CD4-positive, alpha-beta memory T cell (primary cell): ENCODE measurements at regions not wholly inside any gene's neighbourhood (a gene's known extent, or its start where the extent isn't known, plus 50 kb on each side); places are given as distances from the start of the nearest gene placed in this dataset.

Source experiments
- CTCF ChIA-PET: fragments of 350-600 bp; sonication (Branson Sonifier 250); formaldehyde crosslinking; loops from one replicate; lab custom pipeline; 2021; ENCODE audit warnings: inconsistent platforms; ENCODE audit not compliant: partially characterized antibody; lab: Charles Lee
- POLR2A ChIA-PET: fragments of 350-600 bp; sonication (Branson Sonifier 250); formaldehyde crosslinking; loops from one replicate; lab custom pipeline; 2021; ENCODE audit not compliant: partially characterized antibody; lab: Charles Lee
- DNase-seq, 5 donors: peaks; one replicate each; pipeline versions ENCODE4 v3.0.0 to v3.0.0-alpha.2; 2020 to 2022; ENCODE audit warnings: mixed read lengths in 1 of 5
- H3K27ac ChIP-seq: one replicate; pipeline ENCODE4 v1.7.0; 2013; ENCODE audit warnings: low read depth, low read length
- H3K27me3 ChIP-seq: 2 replicates; pipeline ENCODE4 v1.7.0; 2013; ENCODE audit warnings: mild to moderate bottlenecking, low read length, moderate library complexity; ENCODE audit not compliant: insufficient read depth
- H3K36me3 ChIP-seq: 2 replicates; pipeline ENCODE4 v1.7.0; 2013; ENCODE audit warnings: mild to moderate bottlenecking, low read length, moderate library complexity; ENCODE audit not compliant: insufficient read depth
- H3K4me1 ChIP-seq: 2 replicates; pipeline ENCODE4 v1.7.0; 2013; ENCODE audit warnings: mild to moderate bottlenecking, low read length, moderate library complexity; ENCODE audit not compliant: insufficient read depth
- H3K4me3 ChIP-seq, 2 donors: one replicate each; pipeline ENCODE4 v1.7.0; 2013; ENCODE audit warnings: low read length in 2 of 2, mild to moderate bottlenecking in 1 of 2
- H3K9me3 ChIP-seq, 2 donors: one replicate each; pipeline ENCODE4 v1.7.0; 2013; ENCODE audit warnings: low read length in 2 of 2, control low read depth in 1 of 2; ENCODE audit not compliant: control insufficient read depth in 1 of 2
- H3K27ac Mint-ChIP-seq, 7 donors: one replicate each; pipeline ENCODE4 v1.8.0; 2020 to 2021; ENCODE audit warnings: mixed read lengths in 7 of 7, mild to moderate bottlenecking in 6 of 7, inconsistent platforms in 3 of 7, moderate library complexity in 3 of 7
- H3K27me3 Mint-ChIP-seq, 2 donors: one replicate each; pipeline ENCODE4 v1.8.0; 2020 to 2021; ENCODE audit warnings: mixed read lengths in 2 of 2
- H3K36me3 Mint-ChIP-seq, 2 donors: one replicate each; pipeline ENCODE4 v1.8.0; 2020 to 2021; ENCODE audit warnings: mixed read lengths in 2 of 2, inconsistent platforms in 1 of 2, mild to moderate bottlenecking in 1 of 2
- H3K4me1 Mint-ChIP-seq, 4 donors: one replicate each; pipeline ENCODE4 v1.8.0; 2020 to 2021; ENCODE audit warnings: mixed read lengths in 4 of 4, mild to moderate bottlenecking in 1 of 4
- H3K4me3 Mint-ChIP-seq, 8 donors: one replicate each; pipeline ENCODE4 v1.8.0; 2020 to 2021; ENCODE audit warnings: mixed read lengths in 8 of 8, mild to moderate bottlenecking in 7 of 8, moderate library complexity in 6 of 8, inconsistent platforms in 3 of 8
- H3K9me3 Mint-ChIP-seq, 8 donors: one replicate each; pipeline ENCODE4 v1.8.0; 2020 to 2021; ENCODE audit warnings: mixed read lengths in 8 of 8, mild to moderate bottlenecking in 5 of 8, inconsistent platforms in 3 of 8, moderate library complexity in 1 of 8
- intact Hi-C: fragments of 100-400 bp; cut with micrococcal nuclease; formaldehyde crosslinking; loops from one replicate; pipeline ENCODE4 v1.15.1; 2023

GRCh38 chr5:114989512-114989911, 180.2 kb downstream of the TRIM36 start:
- H3K27ac Mint-ChIP-seq = no peak overlapping the region

GRCh38 chr5:114988096-114988495, 181.6 kb downstream of the TRIM36 start:
- intact Hi-C loops = no loop called here
- Mint-ChIP-seq H3K27ac (no peak overlapping the region), H3K4me1 (no peaks in the 10 kb centered on the region), H3K4me3 (no peak overlapping the region), H3K36me3 (no peaks in the 10 kb centered on the region), H3K27me3 (no peaks in the 10 kb centered on the region), H3K9me3 (peaks cover 0 to 2% (median 0%) of the 10 kb centered on the region in 8 donors)
- no peak for DNase-seq
- ChIA-PET CTCF (no interaction called here), POLR2A (no interaction called here)
- Histone ChIP-seq H3K36me3 (no peaks in the 10 kb centered on the region), H3K9me3 (no peaks in the 10 kb centered on the region), H3K27ac (no peak overlapping the region), H3K4me3 (no peak overlapping the region), H3K27me3 (no peaks in the 10 kb centered on the region), H3K4me1 (no peaks in the 10 kb centered on the region)

More at GRCh38 chr5:114989512-114989911, 180.2 kb downstream of the TRIM36 start:
- Histone ChIP-seq H3K27ac (no peak overlapping the region), H3K27me3 (no peaks in the 10 kb centered on the region), H3K4me1 (no peaks in the 10 kb centered on the region), H3K4me3 (no peak overlapping the region), H3K9me3 (no peaks in the 10 kb centered on the region), H3K36me3 (no peaks in the 10 kb centered on the region)
- DNase-seq = no peak
- Mint-ChIP-seq H3K27me3 (no peaks in the 10 kb centered on the region), H3K9me3 (peaks cover 0 to 2% (median 0%) of the 10 kb centered on the region in 8 donors), H3K4me1 (no peaks in the 10 kb centered on the region), H3K4me3 (no peak overlapping the region), H3K36me3 (no peaks in the 10 kb centered on the region)
- intact Hi-C loops = no loop called here
- ChIA-PET CTCF (no interaction called here), POLR2A (no interaction called here)

DNA sequence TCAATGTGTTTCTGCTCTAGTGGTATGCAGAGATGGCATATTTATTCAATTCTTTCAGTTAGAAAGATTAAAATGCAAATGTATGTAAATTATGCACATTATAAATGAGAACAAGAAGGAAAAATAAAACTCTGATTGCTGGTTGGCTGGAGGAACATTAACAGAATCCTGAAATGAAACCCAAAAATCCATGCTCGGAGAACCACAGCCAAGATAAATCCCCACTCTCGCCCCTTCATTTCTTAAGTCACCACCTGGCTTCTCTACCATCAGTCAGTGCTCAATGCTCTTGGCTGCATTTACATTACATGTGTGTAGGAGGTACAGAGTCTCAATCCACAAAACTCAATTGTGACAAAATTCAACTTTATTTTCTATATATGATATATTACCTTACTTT, 184.9 kb downstream of the TRIM36 start:
- H3K27ac Mint-ChIP-seq = no peak overlapping the region
- H3K27me3 Mint-ChIP-seq = peaks cover 0 to 2% of the 10 kb centered on the region in 2 donors
- peaks cover 0 to 5% (median 0%) of the 10 kb centered on the region in 8 donors for H3K9me3 Mint-ChIP-seq
- H3K36me3 Mint-ChIP-seq = no peaks in the 10 kb centered on the region
- Histone ChIP-seq H3K9me3 (no peaks in the 10 kb centered on the region), H3K27ac (no peak overlapping the region), H3K4me1 (no peaks in the 10 kb centered on the region), H3K36me3 (no peaks in the 10 kb centered on the region), H3K4me3 (no peak overlapping the region), H3K27me3 (no peaks in the 10 kb centered on the region)
- H3K4me3 Mint-ChIP-seq = no peak overlapping the region
- DNase-seq = no peak
- no peaks in the 10 kb centered on the region for H3K4me1 Mint-ChIP-seq
- intact Hi-C loops = no loop called here
- POLR2A ChIA-PET = no interaction called here
- CTCF ChIA-PET = no interaction called here

DNA sequence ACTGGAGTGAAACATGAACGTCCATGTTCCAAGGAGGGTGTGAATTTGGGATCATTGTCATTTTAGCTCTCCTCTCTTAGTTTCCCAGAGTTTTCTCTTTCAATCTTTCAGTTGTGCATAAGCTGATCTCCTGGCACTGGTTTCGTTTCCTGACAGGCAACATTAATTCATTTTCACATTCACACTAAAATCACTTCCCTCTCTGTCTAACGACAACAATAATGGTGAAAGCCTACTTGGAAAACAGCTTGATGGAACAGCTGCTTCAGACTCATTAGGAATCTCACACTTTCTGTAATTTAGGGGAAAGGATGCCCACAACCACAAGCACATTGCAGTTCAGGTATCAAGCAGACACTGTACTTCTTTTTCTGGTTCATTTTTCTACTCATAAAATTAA, 188.6 kb downstream of the TRIM36 start:
- Histone ChIP-seq H3K9me3 (no peaks in the 10 kb centered on the region), H3K36me3 (no peaks in the 10 kb centered on the region), H3K27me3 (no peaks in the 10 kb centered on the region), H3K4me3 (no peak overlapping the region), H3K27ac (no peak overlapping the region), H3K4me1 (no peaks in the 10 kb centered on the region)
- Mint-ChIP-seq H3K27ac (no peak overlapping the region), H3K36me3 (no peaks in the 10 kb centered on the region), H3K9me3 (peaks cover 0 to 8% (median 0%) of the 10 kb centered on the region in 8 donors), H3K4me3 (no peak overlapping the region), H3K27me3 (peaks cover 0 to 2% of the 10 kb centered on the region in 2 donors), H3K4me1 (no peaks in the 10 kb centered on the region)
- intact Hi-C loops = no loop called here
- ChIA-PET POLR2A (no interaction called here), CTCF (no interaction called here)
- no peak for DNase-seq

DNA sequence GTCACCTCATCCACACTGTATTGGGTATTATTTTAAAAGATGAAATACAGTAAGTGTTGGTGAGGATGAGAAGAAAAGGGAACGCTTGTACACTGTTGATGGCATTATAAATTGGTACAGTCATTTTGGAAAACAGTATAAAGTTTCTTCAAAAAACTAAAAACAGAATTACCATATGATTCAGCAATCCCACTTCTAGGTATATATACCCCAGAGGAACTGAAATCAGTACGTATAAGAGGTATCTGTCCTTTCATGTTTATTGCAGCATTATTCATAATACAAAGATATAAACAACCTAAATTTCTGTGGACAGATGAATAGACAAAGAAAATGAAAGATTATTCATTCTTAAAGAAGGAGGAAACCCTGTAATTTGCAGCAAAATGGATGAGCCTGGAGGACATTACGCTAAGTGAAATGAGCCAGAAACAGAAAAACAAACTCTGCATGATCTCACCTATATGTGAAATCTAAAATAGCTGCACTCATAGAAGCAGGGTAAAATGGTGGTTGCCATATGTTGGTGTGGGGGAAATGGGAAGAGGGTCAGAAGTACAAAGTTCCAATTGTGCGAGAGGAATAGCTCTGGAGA, 191.6 kb downstream of the TRIM36 start:
- ChIA-PET CTCF (no interaction called here), POLR2A (no interaction called here)
- no peaks in the 10 kb centered on the region for H3K4me1 Mint-ChIP-seq
- peaks cover 0 to 2% of the 10 kb centered on the region in 2 donors for H3K27me3 Mint-ChIP-seq
- Histone ChIP-seq H3K36me3 (no peaks in the 10 kb centered on the region), H3K27me3 (no peaks in the 10 kb centered on the region), H3K4me3 (no peak overlapping the region), H3K4me1 (no peaks in the 10 kb centered on the region), H3K9me3 (no peaks in the 10 kb centered on the region), H3K27ac (no peak overlapping the region)
- intact Hi-C loops = no loop called here
- H3K36me3 Mint-ChIP-seq = no peaks in the 10 kb centered on the region
- peaks cover 0 to 8% (median 2%) of the 10 kb centered on the region in 8 donors for H3K9me3 Mint-ChIP-seq
- no peak overlapping the region for H3K27ac Mint-ChIP-seq
- DNase-seq = no peak
- no peak overlapping the region for H3K4me3 Mint-ChIP-seq

DNA sequence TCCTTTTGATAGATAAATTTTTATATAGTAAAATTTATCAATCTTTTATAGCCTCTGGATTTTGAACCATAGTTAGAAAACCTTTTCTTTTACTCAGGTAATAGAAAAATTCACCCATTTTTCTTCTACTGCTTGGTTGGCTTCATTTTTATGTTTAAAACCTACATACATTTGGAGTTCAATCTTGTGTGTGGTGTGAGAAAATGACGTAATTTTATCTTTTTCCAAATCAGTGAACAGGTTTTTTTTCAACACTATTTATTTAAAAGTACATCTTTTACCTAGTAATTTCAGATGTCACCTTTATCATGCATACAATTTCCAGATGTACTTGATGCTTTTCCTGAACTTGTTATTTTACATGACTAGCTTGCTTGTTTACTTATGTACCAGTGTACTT, 200.2 kb downstream of the TRIM36 start:
- Mint-ChIP-seq H3K36me3 (no peaks in the 10 kb centered on the region), H3K27ac (no peak overlapping the region), H3K4me1 (no peaks in the 10 kb centered on the region), H3K27me3 (no peaks in the 10 kb centered on the region), H3K4me3 (no peak overlapping the region), H3K9me3 (peaks cover 0 to 14% (median 3%) of the 10 kb centered on the region in 8 donors)
- Histone ChIP-seq H3K27me3 (no peaks in the 10 kb centered on the region), H3K27ac (no peak overlapping the region), H3K4me3 (no peak overlapping the region), H3K9me3 (no peaks in the 10 kb centered on the region), H3K4me1 (no peaks in the 10 kb centered on the region), H3K36me3 (no peaks in the 10 kb centered on the region)
- POLR2A ChIA-PET = no interaction called here
- CTCF ChIA-PET = no interaction called here
- DNase-seq = no peak
- intact Hi-C loops = no loop called here

GRCh38 chr5:114957384-114957783, 212.3 kb downstream of the TRIM36 start:
- intact Hi-C loops = no loop called here
- Mint-ChIP-seq H3K9me3 (peaks cover 0 to 6% (median 2%) of the 10 kb centered on the region in 8 donors), H3K27me3 (peaks cover 0 to 3% of the 10 kb centered on the region in 2 donors), H3K36me3 (no peaks in the 10 kb centered on the region), H3K27ac (no peak overlapping the region), H3K4me3 (no peak overlapping the region), H3K4me1 (no peaks in the 10 kb centered on the region)
- ChIA-PET CTCF (no interaction called here), POLR2A (no interaction called here)
- Histone ChIP-seq H3K27ac (no peak overlapping the region), H3K36me3 (no peaks in the 10 kb centered on the region), H3K4me3 (no peak overlapping the region), H3K4me1 (no peaks in the 10 kb centered on the region), H3K9me3 (no peaks in the 10 kb centered on the region), H3K27me3 (no peaks in the 10 kb centered on the region)
- DNase-seq = no peak

- no peaks in the 10 kb centered on the region for H3K4me1 ChIP-seq
- Mint-ChIP-seq H3K4me1 (no peaks in the 10 kb centered on the region), H3K4me3 (no peak overlapping the region), H3K36me3 (no peaks in the 10 kb centered on the region), H3K27me3 (no peaks in the 10 kb centered on the region), H3K27ac (no peak overlapping the region), H3K9me3 (peaks cover 0 to 6% (median 0%) of the 10 kb centered on the region in 8 donors)
- H3K27ac ChIP-seq = no peak overlapping the region
- no peak for DNase-seq
- H3K9me3 ChIP-seq = no peaks in the 10 kb centered on the region
- ChIA-PET CTCF (no interaction called here), POLR2A (no interaction called here)
- no peak overlapping the region for H3K4me3 ChIP-seq
- no peaks in the 10 kb centered on the region for H3K36me3 ChIP-seq
- intact Hi-C loops = no loop called here
- no peaks in the 10 kb centered on the region for H3K27me3 ChIP-seq
Measured at GRCh38 chr5:114953565-114953964, 216.1 kb downstream of the TRIM36 start.
